ENCODE measurements at regions not wholly inside any gene's neighbourhood (a gene's known extent, or its start where the extent isn't known, plus 50 kb on each side); places are given as distances from the start of the nearest gene placed in this dataset.
A peak's percentile ranks its signal among the peaks of the same experiment; 100 is the strongest.

- no peak for DNase-seq (ENCODE audit: low read depth in 2 of 2)
Measured at GRCh38 chr20:51266353-51266752, 243.4 kb upstream of the KCNG1 start.

- DNase-seq (ENCODE audit: low read depth in 2 of 2) = no peak
Measured at GRCh38 chr20:51265361-51265760, 242.5 kb upstream of the KCNG1 start.

- DNase-seq (ENCODE audit: low read depth in 2 of 2) = no peak
Measured at GRCh38 chr20:51262240-51262639, 239.3 kb upstream of the KCNG1 start.

GRCh38 chr20:51259455-51259854, 236.5 kb upstream of the KCNG1 start:
- DNase-seq (ENCODE audit: low read depth in 2 of 2) = no peak

- DNase-seq (ENCODE audit: low read depth in 2 of 2) = no peak
Measured at GRCh38 chr20:51258582-51259165, 235.8 kb upstream of the KCNG1 start.

GRCh38 chr20:51255417-51255816, 232.5 kb upstream of the KCNG1 start:
- no peak for DNase-seq (ENCODE audit: low read depth in 2 of 2)

- DNase-seq (ENCODE audit: low read depth in 2 of 2) = no peak
Measured at GRCh38 chr20:51253280-51253679, 230.4 kb upstream of the KCNG1 start.

GRCh38 chr20:51249781-51250180, 226.9 kb upstream of the KCNG1 start:
- no peak for DNase-seq (ENCODE audit: low read depth in 2 of 2)

GRCh38 chr20:51249215-51249614, 226.3 kb upstream of the KCNG1 start:
- DNase-seq (ENCODE audit: low read depth in 2 of 2) = no peak

GRCh38 chr20:51244466-51244865, 221.6 kb upstream of the KCNG1 start:
- no peak for DNase-seq (ENCODE audit: low read depth in 2 of 2)

- no peak for DNase-seq (ENCODE audit: low read depth in 2 of 2)
Measured at GRCh38 chr20:51238675-51239305, 215.9 kb upstream of the KCNG1 start.

- no peak for DNase-seq (ENCODE audit: low read depth in 2 of 2)
Measured at GRCh38 chr20:51237791-51238190, 214.9 kb upstream of the KCNG1 start.

GRCh38 chr20:51237278-51237677, 214.4 kb upstream of the KCNG1 start:
- DNase-seq (ENCODE audit: low read depth in 2 of 2) = no peak

- DNase-seq (ENCODE audit: low read depth in 2 of 2) = no peak
Measured at GRCh38 chr20:51236421-51236820, 213.5 kb upstream of the KCNG1 start.

GRCh38 chr20:51233345-51233744, 210.4 kb upstream of the KCNG1 start:
- DNase-seq (ENCODE audit: low read depth in 2 of 2) = no peak

- no peak for DNase-seq (ENCODE audit: low read depth in 2 of 2)
Measured at GRCh38 chr20:51230727-51231126, 207.8 kb upstream of the KCNG1 start.

- DNase-seq (ENCODE audit: low read depth in 2 of 2) = no peak
Measured at GRCh38 chr20:51228763-51229162, 205.9 kb upstream of the KCNG1 start.

GRCh38 chr20:51227744-51228143, 204.8 kb upstream of the KCNG1 start:
- no peak for DNase-seq (ENCODE audit: low read depth in 2 of 2)

GRCh38 chr20:51223183-51223720, 200.3 kb upstream of the KCNG1 start:
- no peak for DNase-seq (ENCODE audit: low read depth in 2 of 2)

GRCh38 chr20:51221791-51222408, 199.0 kb upstream of the KCNG1 start:
- DNase-seq (ENCODE audit: low read depth in 2 of 2) = no peak

- no peak for DNase-seq (ENCODE audit: low read depth in 2 of 2)
Measured at GRCh38 chr20:51221103-51221502, 198.2 kb upstream of the KCNG1 start.

- DNase-seq (ENCODE audit: low read depth in 2 of 2) = peak in 1 of 2 experiments; percentile 54
Measured at GRCh38 chr20:51220293-51220706, 197.4 kb upstream of the KCNG1 start.

GRCh38 chr20:51219544-51219943, 196.6 kb upstream of the KCNG1 start:
- no peak for DNase-seq (ENCODE audit: low read depth in 2 of 2)

All from stimulated activated CD4-positive, alpha-beta T cell treated with anti-CD3 and anti-CD28 coated beads, Interleukin-12 subunit alpha, Interleukin-12 subunit beta, amount 100 ng/mL, for 24 hours (primary cell).